Endothelial cell of umbilical vein (primary cell): ENCODE measurements at regions not wholly inside any gene's neighbourhood (a gene's known extent, or its start where the extent isn't known, plus 50 kb on each side); places are given as distances from the start of the nearest gene placed in this dataset.

ENCODE experiments used
- BruUV-seq: library from RNA; stranded (reverse); fragments of 400-500 nt; replicated peaks from 2 replicates; lab custom pipeline; 2021; lab: Mats Ljungman, UMichigan
- CTCF ChIA-PET: fragments of 300-600, 350-600 bp; sonication (Branson Sonifier 250); formaldehyde crosslinking; loops from one replicate; lab custom pipeline; 2021; ENCODE audit warnings: antibody characterized with exemption, inconsistent platforms; lab: Charles Lee
- POLR2A ChIA-PET: fragments of 300-600, 350-600 bp; sonication (Branson Sonifier 250); formaldehyde crosslinking; loops from one replicate; lab custom pipeline; 2021; ENCODE audit warnings: antibody characterized with exemption, inconsistent platforms; lab: Charles Lee
- DNase-seq: peaks from one replicate; pipeline ENCODE4 v3.0.0-alpha.2; 2011; ENCODE audit warnings: low read depth, low spot score
- FAIRE-seq: peaks from 2 replicates; lab custom pipeline; 2011; peaks lifted over from hg19 to GRCh38; lab: Jason Lieb, UNC
- H2AFZ ChIP-seq: 2 replicates; pipeline ENCODE4 v1.6.0; 2012; ENCODE audit warnings: low read depth, low read length, control low read depth, inconsistent platforms
- H3K27ac ChIP-seq: 2 replicates; pipeline ENCODE4 v1.5.1; 2011; ENCODE audit warnings: low read depth, mild to moderate bottlenecking, control low read depth, low read length, moderate library complexity; ENCODE audit not compliant: insufficient read depth
- H3K27me3 ChIP-seq, 2 experiments: 2 replicates each; pipeline versions ENCODE4 v1.6.0 to v1.6.1; 2011; ENCODE audit warnings: low read length in 2 of 2, mixed read lengths in 1 of 2; ENCODE audit not compliant: control insufficient read depth in 2 of 2, insufficient read depth in 2 of 2
- H3K36me3 ChIP-seq, 2 experiments: 2 replicates in 1 of 2; 3 replicates in 1 of 2; pipeline ENCODE4 v1.5.1; 2011; ENCODE audit warnings: low read length in 2 of 2, mild to moderate bottlenecking in 1 of 2, moderate library complexity in 1 of 2; ENCODE audit not compliant: control insufficient read depth in 2 of 2, insufficient read depth in 2 of 2; ENCODE audit errors: extremely low read depth in 1 of 2
- H3K4me1 ChIP-seq: 3 replicates; pipeline ENCODE4 v1.5.1; 2011; ENCODE audit warnings: mild to moderate bottlenecking, low read length; ENCODE audit not compliant: control insufficient read depth, insufficient read depth; ENCODE audit errors: extremely low read depth
- H3K4me2 ChIP-seq: 2 replicates; pipeline ENCODE4 v1.6.1; 2011; ENCODE audit warnings: low read length, control low read depth, mixed read lengths; ENCODE audit not compliant: insufficient read depth
- H3K4me3 ChIP-seq, 3 experiments: fragments of 200-600 bp in 1 of 3; sonication (generic), shearing (Covaris generic) in 1 of 3; replicated peaks in 1 of 3; 2 replicates each; pipeline ENCODE4 v1.5.1; 2011 to 2016; ENCODE audit warnings: control low read depth in 3 of 3, low read length in 3 of 3, mild to moderate bottlenecking in 2 of 3, inconsistent platforms in 1 of 3, low read depth in 1 of 3, moderate library complexity in 1 of 3; ENCODE audit not compliant: insufficient read depth in 1 of 3
- H3K79me2 ChIP-seq: 2 replicates; pipeline ENCODE4 v1.6.0; 2012; ENCODE audit warnings: low read length, inconsistent platforms; ENCODE audit not compliant: control insufficient read depth, insufficient read depth
- H3K9ac ChIP-seq: replicated peaks from 2 replicates; pipeline ENCODE3; 2011; ENCODE audit warnings: low read length, control low read depth; ENCODE audit not compliant: insufficient read depth; ENCODE audit errors: extremely low read depth
- H3K9me1 ChIP-seq: replicated peaks from 3 replicates; pipeline ENCODE4 v1.6.0; 2011; ENCODE audit warnings: mild to moderate bottlenecking, low read length; ENCODE audit not compliant: control insufficient read depth, insufficient read depth; ENCODE audit errors: extremely low read depth
- H3K9me3 ChIP-seq: replicated peaks from 2 replicates; pipeline ENCODE4 v1.5.1; 2012; ENCODE audit warnings: low read length, inconsistent platforms; ENCODE audit not compliant: control insufficient read depth, insufficient read depth
- H4K20me1 ChIP-seq: replicated peaks from 2 replicates; pipeline ENCODE3; 2011; ENCODE audit warnings: mild to moderate bottlenecking, low read length; ENCODE audit not compliant: control insufficient read depth, insufficient read depth; ENCODE audit errors: extremely low read depth
- EZH2 ChIP-seq: IDR thresholded peaks from 2 replicates; pipeline ENCODE4 v1.6.1; 2012; ENCODE audit warnings: borderline replicate concordance, low read depth, mild to moderate bottlenecking, moderate library complexity, low read length, inconsistent platforms; ENCODE audit not compliant: severe bottlenecking
- FOS ChIP-seq: IDR thresholded peaks from 2 replicates; pipeline ENCODE4 v1.6.1; 2011; ENCODE audit warnings: mild to moderate bottlenecking, low read length, moderate library complexity, borderline replicate concordance; ENCODE audit not compliant: insufficient read depth
- GATA2 ChIP-seq: IDR thresholded peaks from 2 replicates; pipeline ENCODE4 v1.7.0; 2011; ENCODE audit warnings: low read depth, mild to moderate bottlenecking, moderate library complexity, mixed read lengths, low read length; ENCODE audit not compliant: insufficient read length, insufficient read depth
- JUN ChIP-seq: IDR thresholded peaks from 2 replicates; pipeline ENCODE4 v1.6.1; 2011; ENCODE audit warnings: borderline replicate concordance, low read depth; ENCODE audit not compliant: insufficient read length, insufficient read depth
- MYC ChIP-seq: IDR thresholded peaks from one replicate; pipeline ENCODE4 v1.6.1; 2011; ENCODE audit warnings: mild to moderate bottlenecking, low read depth, low read length
- POLR2A ChIP-seq: IDR thresholded peaks from 2 replicates; pipeline ENCODE4 v1.6.1; 2012; ENCODE audit warnings: low read depth, mild to moderate bottlenecking, control low read depth, low read length
- POLR2AphosphoS5 ChIP-seq: IDR thresholded peaks from 2 replicates; pipeline ENCODE4 v1.6.1; 2012; ENCODE audit warnings: low read depth, mild to moderate bottlenecking, control low read depth, low read length, moderate library complexity; ENCODE audit not compliant: insufficient read depth
- dilution Hi-C: fragments of 300-500 bp; cut with MboI; formaldehyde crosslinking; loops from one replicate; pipeline ENCODE4 v1.15.0; 2019; ENCODE audit warnings: low sequenced_read_pairs; ENCODE audit not compliant: extremely low pct_ligation_motif_present
- intact Hi-C: fragments of 100-400 bp; cut with micrococcal nuclease; formaldehyde crosslinking; loops from one replicate; pipeline ENCODE4 v1.10.0; 2022
- TF ChIP-seq, protein P1 (sequence below), 2 donors: IDR thresholded peaks; 1 replicate in 1 of 2; 2 replicates in 1 of 2; pipeline ENCODE4 v1.5.1; 2011; ENCODE audit warnings: low read length in 2 of 2, mild to moderate bottlenecking in 2 of 2, moderate library complexity in 2 of 2, control low read depth in 1 of 2, inconsistent platforms in 1 of 2, low read depth in 1 of 2; ENCODE audit not compliant: insufficient read depth in 1 of 2; ENCODE audit errors: extremely low read depth in 1 of 2
- TF ChIP-seq, protein P2 (sequence below): IDR thresholded peaks from 2 replicates; pipeline ENCODE4 v1.6.1; 2011; ENCODE audit not compliant: insufficient read depth, insufficient read length

DNA sequence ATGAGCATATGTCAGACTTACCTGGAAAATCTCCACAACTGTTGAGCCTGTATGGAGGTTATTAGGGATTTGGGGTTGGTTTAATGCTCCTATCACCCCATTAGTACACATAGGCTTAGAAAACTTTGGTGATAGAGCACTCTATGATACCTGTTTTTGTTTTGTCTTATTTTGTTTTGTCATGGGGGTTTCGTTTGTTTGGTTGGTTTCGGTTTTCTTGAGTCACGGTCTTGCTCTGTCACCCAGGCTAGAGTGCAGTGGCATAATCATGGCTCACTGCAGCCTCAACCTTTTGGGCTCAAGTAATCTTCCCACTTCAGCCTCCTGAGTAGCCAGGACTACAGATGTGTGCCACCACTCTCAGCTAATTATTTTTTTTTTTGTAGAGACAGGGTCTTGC, 70.0 kb downstream of the MZT1 start:
- no peak for FAIRE-seq
- intact Hi-C loops (no loop called here), dilution Hi-C loops (no loop called here)
- ChIA-PET POLR2A (no interaction called here), CTCF (no interaction called here)
- peaks cover 14 to 37% of the 10 kb centered on the region in 2 experiments for H3K27me3 ChIP-seq
- no TSS peak for BruUV-seq
- no peak for DNase-seq
- H3K9me3 ChIP-seq = no peaks in the 10 kb centered on the region
- no peak overlapping the region for H3K27ac ChIP-seq
- no peak overlapping the region for H3K4me3 ChIP-seq
- TF ChIP-seq POLR2A (no peak), JUN (no peak), MYC (no peak), GATA2 (no peak), EZH2 (no peak), POLR2AphosphoS5 (no peak), FOS (no peak)
- TF ChIP-seq, protein P1, sequence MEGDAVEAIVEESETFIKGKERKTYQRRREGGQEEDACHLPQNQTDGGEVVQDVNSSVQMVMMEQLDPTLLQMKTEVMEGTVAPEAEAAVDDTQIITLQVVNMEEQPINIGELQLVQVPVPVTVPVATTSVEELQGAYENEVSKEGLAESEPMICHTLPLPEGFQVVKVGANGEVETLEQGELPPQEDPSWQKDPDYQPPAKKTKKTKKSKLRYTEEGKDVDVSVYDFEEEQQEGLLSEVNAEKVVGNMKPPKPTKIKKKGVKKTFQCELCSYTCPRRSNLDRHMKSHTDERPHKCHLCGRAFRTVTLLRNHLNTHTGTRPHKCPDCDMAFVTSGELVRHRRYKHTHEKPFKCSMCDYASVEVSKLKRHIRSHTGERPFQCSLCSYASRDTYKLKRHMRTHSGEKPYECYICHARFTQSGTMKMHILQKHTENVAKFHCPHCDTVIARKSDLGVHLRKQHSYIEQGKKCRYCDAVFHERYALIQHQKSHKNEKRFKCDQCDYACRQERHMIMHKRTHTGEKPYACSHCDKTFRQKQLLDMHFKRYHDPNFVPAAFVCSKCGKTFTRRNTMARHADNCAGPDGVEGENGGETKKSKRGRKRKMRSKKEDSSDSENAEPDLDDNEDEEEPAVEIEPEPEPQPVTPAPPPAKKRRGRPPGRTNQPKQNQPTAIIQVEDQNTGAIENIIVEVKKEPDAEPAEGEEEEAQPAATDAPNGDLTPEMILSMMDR (IDR thresholded peaks at IDR 0.05; ENCODE audit: extremely low read depth in 1 of 2, insufficient read depth in 1 of 2, low read depth in 1 of 2, low read length in 2 of 2) = no peak
- TF ChIP-seq, protein P2, sequence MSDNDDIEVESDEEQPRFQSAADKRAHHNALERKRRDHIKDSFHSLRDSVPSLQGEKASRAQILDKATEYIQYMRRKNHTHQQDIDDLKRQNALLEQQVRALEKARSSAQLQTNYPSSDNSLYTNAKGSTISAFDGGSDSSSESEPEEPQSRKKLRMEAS = no peak
- no peak overlapping the region for H3K9ac ChIP-seq
- no peaks in the 10 kb centered on the region for H3K36me3 ChIP-seq
- H3K4me2 ChIP-seq = no peak overlapping the region
- peaks cover 6% of the 10 kb centered on the region for H3K4me1 ChIP-seq
- H3K79me2 ChIP-seq = no peaks in the 10 kb centered on the region
- H3K9me1 ChIP-seq = no peaks in the 10 kb centered on the region
- no peak overlapping the region for H2AFZ ChIP-seq
- no peaks in the 10 kb centered on the region for H4K20me1 ChIP-seq
